ENCODE measurements at regions not wholly inside any gene's neighbourhood (a gene's known extent, or its start where the extent isn't known, plus 50 kb on each side); places are given as distances from the start of the nearest gene placed in this dataset.

DNA sequence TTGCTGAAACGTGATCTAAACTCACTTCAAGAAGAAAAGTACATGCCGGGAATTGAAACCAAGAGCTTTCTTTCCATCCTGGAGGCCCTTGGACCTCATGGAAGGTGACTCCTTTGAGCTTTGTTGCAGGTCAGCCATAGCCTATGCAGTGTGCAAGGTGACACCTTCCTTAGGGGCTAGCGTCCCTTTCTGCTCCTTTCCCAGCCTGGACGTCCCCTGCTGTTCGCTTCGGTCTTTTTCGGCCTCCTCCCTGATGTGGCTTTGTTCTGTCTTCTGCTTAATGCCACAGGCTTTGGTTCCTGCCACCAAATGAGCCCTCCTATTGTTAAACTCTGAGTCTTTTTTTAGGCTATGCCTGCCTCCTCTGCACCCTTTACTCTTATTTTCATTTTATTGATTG, 308.8 kb downstream of the BRINP2 start:
- no peak for TF ChIP-seq EZH2phosphoT487 (IDR thresholded peaks at IDR 0.05; ENCODE audit: borderline replicate concordance, low read length)
- TF ChIP-seq, protein P1, sequence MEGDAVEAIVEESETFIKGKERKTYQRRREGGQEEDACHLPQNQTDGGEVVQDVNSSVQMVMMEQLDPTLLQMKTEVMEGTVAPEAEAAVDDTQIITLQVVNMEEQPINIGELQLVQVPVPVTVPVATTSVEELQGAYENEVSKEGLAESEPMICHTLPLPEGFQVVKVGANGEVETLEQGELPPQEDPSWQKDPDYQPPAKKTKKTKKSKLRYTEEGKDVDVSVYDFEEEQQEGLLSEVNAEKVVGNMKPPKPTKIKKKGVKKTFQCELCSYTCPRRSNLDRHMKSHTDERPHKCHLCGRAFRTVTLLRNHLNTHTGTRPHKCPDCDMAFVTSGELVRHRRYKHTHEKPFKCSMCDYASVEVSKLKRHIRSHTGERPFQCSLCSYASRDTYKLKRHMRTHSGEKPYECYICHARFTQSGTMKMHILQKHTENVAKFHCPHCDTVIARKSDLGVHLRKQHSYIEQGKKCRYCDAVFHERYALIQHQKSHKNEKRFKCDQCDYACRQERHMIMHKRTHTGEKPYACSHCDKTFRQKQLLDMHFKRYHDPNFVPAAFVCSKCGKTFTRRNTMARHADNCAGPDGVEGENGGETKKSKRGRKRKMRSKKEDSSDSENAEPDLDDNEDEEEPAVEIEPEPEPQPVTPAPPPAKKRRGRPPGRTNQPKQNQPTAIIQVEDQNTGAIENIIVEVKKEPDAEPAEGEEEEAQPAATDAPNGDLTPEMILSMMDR (IDR thresholded peaks at IDR 0.05; ENCODE audit: low read depth, low read length, poor library complexity, severe bottlenecking) = no peak

All from DOHH2 (cell line).